H7 (cell line): ENCODE measurements at regions not wholly inside any gene's neighbourhood (a gene's known extent, or its start where the extent isn't known, plus 50 kb on each side); places are given as distances from the start of the nearest gene placed in this dataset.
"Not testable (repeated sequence)": the region's sequence is repeated elsewhere in the genome, so short reads cannot be mapped to it uniquely, and the experiment has no call there.

Experiments
- DNase-seq: peaks from one replicate; pipeline ENCODE4 v3.0.0; 2012
- H3K27me3 ChIP-seq: 2 replicates; pipeline ENCODE4 v1.6.0; 2011; ENCODE audit warnings: mild to moderate bottlenecking, low read length; ENCODE audit not compliant: control insufficient read depth, insufficient read depth
- H3K36me3 ChIP-seq: replicated peaks from 2 replicates; pipeline ENCODE4 v1.5.1; 2011; ENCODE audit warnings: low read length; ENCODE audit not compliant: control insufficient read depth, insufficient read depth
- H3K4me3 ChIP-seq: 2 replicates; pipeline ENCODE4 v1.5.1; 2011; ENCODE audit warnings: low read depth, mild to moderate bottlenecking, control low read depth, low read length, moderate library complexity; ENCODE audit not compliant: insufficient read depth

DNA sequence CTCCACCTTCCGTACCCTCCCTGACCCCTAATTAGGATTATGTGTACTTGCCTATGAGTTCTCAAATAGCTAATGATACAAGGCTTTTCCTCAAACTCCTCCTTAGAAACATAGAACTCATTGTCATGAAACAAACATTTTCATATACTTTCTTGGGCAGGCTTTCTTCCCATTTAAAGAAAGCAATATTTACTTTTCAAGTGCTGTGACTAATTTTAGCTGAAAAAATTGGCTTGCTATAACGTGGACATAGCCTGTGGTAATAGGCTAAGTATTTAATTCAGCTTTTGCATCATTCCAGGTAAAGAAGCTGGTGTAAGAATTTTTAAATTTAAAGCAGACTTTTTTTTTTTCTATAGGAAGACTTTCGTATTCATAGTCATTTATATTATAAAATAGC is 208.7 kb downstream of the SOX2 start:
- DNase-seq, result no peak
- Histone ChIP-seq H3K36me3 (no peaks in the 10 kb centered on the region), H3K27me3 (no peaks in the 10 kb centered on the region), H3K4me3 (no peak overlapping the region)

DNA sequence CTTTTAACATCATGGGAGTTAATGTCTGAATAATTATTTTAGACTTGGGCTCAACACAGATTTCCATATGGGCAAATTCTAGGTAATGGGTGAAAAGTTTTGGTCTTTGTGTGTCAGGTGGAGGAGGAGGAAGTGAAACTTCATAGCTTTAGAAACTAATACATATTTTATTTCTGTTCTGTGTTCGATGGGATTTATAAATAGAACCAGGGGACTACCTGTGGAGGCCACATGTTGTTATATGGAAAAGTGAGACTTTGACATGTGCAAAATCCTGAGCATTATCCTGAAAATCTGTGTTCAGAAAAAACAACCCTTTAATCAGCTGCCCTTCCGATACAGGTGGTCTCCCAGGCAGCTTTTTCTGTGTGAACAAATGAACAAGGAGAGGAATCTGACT is 209.5 kb downstream of the SOX2 start:
- Histone ChIP-seq H3K27me3 (no peaks in the 10 kb centered on the region), H3K36me3 (no peaks in the 10 kb centered on the region), H3K4me3 (no peak overlapping the region)
- DNase-seq, result no peak

DNA sequence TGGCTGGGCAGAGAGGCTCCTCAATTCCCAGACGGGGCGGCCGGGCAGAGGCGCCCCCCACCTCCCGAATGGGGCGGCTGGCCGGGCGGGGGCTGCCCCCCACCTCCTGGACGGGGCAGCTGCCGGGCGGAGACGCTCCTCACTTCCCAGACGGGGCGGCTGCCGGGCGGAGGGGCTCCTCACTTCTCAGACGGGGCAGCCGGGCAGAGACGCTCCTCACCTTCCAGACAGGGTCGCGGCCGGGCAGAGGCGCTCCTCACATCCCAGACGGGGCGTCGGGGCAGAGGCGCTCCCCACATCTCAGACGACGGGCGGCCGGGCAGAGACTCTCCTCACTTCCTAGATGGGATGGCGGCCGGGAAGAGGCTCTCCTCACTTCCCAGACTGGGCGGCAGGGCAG is 214.1 kb downstream of the SOX2 start:
- not testable (repeated sequence) for H3K4me3 ChIP-seq, H3K27me3 ChIP-seq, DNase-seq, H3K36me3 ChIP-seq

DNA sequence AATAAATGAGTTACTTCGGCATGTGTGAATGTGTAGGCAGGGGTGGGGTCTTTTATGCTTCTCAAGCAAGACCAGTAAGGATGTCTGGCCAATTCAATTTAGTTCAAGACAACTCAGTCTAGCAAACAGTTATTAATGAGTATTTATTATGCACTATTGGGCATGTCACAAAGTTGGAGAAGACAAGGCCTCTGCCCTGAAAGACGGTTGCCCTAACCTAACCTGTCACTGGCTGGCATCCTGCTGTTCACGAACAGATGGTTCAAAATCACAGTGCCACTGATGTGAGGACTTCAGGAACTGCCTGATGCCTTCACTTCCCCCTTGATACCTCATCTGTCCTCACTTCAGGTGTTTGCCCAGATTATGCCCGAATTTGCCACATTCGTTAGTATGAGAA is 217.8 kb downstream of the SOX2 start:
- DNase-seq, result no peak
- Histone ChIP-seq H3K4me3 (no peak overlapping the region), H3K27me3 (no peaks in the 10 kb centered on the region), H3K36me3 (no peaks in the 10 kb centered on the region)

DNA sequence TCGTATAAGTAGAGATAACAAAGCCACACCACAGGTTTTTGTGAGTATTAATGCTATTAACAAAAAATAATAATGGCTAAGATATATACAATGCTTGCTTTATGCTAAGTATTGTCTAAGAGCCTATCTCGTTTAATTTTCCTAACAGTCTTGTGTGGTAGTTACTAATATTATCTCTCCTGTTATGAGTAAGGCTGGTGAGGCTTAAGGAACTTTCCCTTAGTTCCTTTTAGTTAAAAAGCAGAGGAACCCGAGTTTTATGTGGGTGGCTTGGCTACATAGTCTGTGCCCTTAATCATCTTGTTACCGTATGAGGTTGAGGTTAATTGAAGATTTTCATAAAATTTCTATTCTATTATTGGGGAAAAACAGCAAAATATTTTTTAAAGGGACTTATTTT is 218.4 kb downstream of the SOX2 start:
- Histone ChIP-seq H3K4me3 (no peak overlapping the region), H3K27me3 (no peaks in the 10 kb centered on the region), H3K36me3 (no peaks in the 10 kb centered on the region)
- DNase-seq, result no peak

DNA sequence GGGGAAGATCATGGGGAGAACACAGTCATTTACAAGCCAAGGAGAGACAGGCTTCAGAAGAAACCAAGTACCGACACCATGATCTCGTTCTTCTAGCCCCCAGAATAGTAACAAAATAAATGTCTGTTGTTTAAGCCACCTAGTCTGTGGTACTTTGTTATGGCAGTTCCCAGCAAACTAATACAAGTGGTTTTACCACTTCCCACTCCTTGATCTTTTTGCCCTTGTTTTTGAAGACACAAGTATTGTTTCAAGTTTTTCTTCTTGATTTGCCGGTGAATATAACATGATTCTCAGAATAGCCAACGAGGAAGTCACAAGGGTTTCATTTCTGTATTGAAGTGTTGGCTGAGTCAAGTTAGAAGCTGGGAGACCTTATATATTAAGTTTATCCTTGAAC is 220.3 kb downstream of the SOX2 start:
- no peaks in the 10 kb centered on the region for H3K36me3 ChIP-seq
- no peak overlapping the region for H3K4me3 ChIP-seq
- no peaks in the 10 kb centered on the region for H3K27me3 ChIP-seq
- no peak for DNase-seq

DNA sequence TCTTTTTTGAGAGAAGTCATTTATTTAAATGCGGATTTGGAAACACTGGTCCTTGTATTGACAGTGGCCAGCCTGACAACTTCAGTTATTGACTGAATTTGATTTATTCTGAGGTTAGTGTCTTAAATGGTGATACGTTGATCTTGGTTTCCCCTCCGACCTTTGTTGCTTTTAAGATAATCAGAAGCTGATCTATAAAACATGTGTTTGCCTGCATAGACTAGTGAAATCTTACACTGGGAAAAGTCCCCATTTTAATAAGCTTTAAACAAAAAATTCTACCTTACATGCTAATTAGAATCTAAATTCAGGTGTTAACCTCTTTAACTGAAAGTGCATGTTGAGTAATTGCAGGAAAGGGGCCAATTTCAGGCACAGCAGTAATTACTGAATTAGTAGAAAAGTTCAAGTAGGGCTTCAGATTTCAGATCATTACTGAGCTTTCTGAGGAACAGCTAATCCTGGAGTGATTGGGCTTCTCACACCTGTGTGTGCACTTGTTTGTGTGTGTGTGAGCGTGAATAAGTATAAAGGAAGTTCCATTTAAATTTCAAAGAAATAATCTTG is 221.4 kb downstream of the SOX2 start:
- no peak overlapping the region for H3K4me3 ChIP-seq
- H3K36me3 ChIP-seq, result no peaks in the 10 kb centered on the region

DNA sequence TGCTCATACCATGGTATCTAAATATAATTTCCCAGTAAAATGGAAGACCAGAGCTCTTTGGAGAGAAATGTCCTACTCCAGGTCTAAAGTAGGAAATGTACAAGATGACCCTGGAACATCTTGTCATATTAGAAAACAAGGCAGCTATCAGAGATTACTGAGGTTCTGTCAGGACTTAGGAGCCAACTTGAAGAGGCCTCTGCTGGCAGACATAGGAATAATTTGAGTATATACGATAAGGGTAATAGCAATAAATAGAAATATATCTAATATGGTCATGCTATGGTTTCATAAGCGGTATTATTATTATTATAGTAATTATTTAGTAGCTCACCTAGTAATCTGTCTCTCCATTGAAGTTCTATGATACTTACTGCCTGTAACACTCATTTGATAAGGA is 224.2 kb downstream of the SOX2 start:
- Histone ChIP-seq H3K4me3 (no peak overlapping the region), H3K36me3 (no peaks in the 10 kb centered on the region), H3K27me3 (no peaks in the 10 kb centered on the region)
- DNase-seq, result no peak

More for the DNA sequence above, 221.4 kb downstream of the SOX2 start:
- DNase-seq, result no peak
- H3K27me3 ChIP-seq, result no peaks in the 10 kb centered on the region

DNA sequence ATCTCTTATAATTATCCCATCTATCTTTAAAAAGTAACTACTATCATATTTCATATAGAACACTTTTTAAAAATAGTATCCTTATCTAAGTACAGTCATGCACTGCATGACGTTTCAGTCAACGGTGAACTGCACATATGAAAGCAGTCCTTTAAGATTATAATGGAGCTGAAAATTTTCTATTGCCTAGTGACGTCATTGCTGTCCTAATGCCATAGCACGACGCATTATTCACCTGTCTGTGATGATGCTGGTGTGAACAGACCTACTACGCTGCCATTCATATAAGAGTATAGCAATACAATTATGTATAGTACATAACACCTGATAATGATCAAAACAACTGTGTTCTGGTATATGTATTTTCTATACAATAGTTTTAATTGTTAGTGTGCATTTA is 225.0 kb downstream of the SOX2 start:
- no peak overlapping the region for H3K4me3 ChIP-seq

DNA sequence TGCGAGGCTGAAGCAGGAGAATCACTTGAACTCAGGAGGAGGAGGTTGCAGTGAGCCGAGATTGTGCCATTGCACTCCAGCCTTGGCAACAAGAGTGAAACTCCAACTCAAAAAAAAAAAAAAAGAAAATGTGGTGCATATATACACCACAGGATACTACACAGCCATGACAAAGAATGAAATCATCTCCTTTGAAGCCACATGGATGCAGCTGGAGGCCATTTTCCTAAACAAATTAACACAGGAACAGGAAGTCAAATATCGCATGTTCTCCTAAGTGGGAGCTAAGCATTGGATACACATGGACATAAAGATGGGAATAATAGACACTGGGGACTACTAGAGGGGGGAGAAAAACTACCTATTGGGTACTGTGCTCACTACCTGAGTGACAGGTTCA is 226.9 kb downstream of the SOX2 start:
- not testable (repeated sequence) for H3K27me3 ChIP-seq, H3K36me3 ChIP-seq, H3K4me3 ChIP-seq, DNase-seq

More for the DNA sequence above, 225.0 kb downstream of the SOX2 start:
- no peaks in the 10 kb centered on the region for H3K27me3 ChIP-seq
- DNase-seq, result no peak
- no peaks in the 10 kb centered on the region for H3K36me3 ChIP-seq

DNA sequence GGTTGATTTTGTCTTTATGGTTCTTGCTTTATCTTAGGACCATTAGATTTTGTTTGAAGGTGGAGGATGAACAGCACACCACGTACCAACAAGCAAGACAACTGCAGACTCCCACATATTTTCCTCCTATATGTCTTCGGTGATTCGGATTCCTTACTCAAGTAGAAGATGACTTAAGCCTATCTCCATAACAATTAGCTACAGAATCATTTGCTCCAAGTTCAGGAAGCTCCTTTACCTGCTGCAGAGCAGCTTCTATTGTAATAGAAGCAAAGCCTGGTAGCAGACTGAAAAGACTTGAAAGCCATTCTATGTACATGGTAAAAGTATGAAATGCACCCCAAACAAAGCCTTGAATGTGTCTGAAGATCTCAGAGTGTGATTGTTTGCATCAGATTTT is 229.0 kb downstream of the SOX2 start:
- no peak for DNase-seq
- Histone ChIP-seq H3K36me3 (no peaks in the 10 kb centered on the region), H3K27me3 (no peaks in the 10 kb centered on the region), H3K4me3 (no peak overlapping the region)

DNA sequence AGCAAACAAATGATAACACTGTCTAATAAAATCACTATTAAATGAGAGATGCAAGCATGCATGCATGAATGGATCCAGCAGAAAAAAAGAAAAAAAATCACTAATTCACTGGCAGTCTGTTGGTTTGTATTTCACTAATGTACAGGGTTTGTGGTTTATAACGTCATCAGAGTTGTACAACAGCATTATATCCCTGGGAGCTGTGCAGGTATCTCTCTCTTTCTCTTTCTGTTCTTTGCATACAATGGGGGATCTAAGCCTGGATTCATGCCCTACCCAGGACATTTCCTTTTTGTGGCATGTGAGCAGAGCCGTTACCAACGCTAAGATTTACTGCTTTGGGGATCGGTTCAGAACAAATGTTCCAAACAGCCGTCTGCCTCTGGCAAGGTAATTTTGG is 229.5 kb downstream of the SOX2 start:
- no peak for DNase-seq
- H3K27me3 ChIP-seq, result no peaks in the 10 kb centered on the region
- no peak overlapping the region for H3K4me3 ChIP-seq
- H3K36me3 ChIP-seq, result no peaks in the 10 kb centered on the region

DNA sequence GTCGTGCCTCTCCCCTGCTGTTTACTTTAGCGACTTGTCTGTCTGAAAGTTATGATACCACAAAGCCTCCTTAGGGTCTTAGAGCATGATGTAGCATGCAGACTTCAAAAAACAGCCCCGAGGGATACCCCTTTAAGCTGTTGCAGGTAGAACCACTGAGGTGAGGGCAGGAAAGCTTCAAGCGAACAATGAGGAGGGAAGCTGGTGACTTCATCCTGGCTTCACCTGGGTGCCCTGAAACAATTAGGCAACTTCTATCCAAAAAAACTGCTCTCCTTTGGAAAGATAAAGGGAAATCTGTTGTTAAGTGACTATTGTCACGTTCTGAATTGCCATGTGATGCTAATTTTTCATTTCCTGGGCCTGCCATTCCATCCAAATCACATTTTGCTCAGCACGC is 231.6 kb downstream of the SOX2 start:
- Histone ChIP-seq H3K4me3 (no peak overlapping the region), H3K27me3 (no peaks in the 10 kb centered on the region), H3K36me3 (no peaks in the 10 kb centered on the region)
- no peak for DNase-seq

DNA sequence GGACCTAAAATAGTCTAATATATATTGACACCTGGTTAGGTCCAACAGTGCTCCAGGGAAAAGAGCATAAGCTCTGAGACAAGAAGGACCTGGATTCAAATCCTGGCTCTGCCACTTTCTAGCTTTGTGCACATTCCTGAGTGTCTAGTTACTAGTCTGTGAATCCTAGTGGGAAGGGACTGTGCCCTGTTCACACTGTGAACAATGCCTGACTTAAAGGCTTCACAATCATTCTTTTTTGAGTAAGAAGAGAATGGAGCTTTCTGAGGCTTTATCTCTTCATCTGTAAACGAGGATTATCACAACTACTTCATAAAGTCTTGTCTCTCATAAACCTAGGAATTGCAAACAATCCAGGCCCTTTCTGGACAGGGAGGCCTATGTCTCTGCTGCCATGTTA is 235.9 kb downstream of the SOX2 start:
- no peaks in the 10 kb centered on the region for H3K27me3 ChIP-seq
- H3K36me3 ChIP-seq, result no peaks in the 10 kb centered on the region
- DNase-seq, result no peak
- no peak overlapping the region for H3K4me3 ChIP-seq

DNA sequence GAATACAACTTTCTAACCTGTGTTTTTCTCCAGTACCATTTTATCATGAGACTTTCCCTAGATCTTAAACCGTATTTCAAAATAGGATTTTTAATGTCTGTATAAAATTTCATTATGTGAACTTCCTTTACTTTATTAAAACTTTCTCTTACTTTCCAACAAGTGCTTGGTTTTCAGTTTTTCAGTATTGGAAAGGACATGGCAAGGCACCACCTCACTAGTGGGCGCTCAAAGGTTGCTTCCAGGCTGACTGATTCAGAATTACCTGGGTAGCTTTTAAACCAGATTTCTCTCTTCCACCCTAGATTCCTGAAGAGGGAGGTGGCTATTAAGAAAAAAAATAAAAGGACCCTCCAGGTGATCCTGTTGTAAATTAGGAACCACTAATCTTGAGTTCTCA is 236.6 kb downstream of the SOX2 start:
- DNase-seq, result peak; percentile 63
- H3K4me3 ChIP-seq, result no peak overlapping the region
- no peaks in the 10 kb centered on the region for H3K36me3 ChIP-seq
- H3K27me3 ChIP-seq, result no peaks in the 10 kb centered on the region

DNA sequence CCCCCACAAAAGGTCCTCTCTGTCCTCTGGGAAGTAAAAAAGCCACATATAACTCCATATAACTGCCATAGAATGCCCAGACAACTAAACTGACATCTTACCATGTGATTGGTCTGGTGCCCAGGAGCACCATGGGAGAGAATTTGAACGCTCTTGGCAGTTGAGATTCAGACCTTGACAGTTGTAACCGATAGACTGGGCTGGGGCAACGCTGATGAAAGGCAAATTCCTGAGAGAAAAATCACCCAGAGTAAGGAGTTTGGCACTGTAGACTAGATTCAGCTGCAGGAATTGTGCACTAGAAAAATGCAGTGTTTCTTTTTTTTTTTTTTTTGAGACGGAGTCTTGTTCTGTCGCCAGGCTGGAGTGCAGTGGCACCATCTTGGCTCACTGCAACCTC is 240.5 kb downstream of the SOX2 start:
- Histone ChIP-seq H3K4me3 (no peak overlapping the region), H3K27me3 (no peaks in the 10 kb centered on the region), H3K36me3 (no peaks in the 10 kb centered on the region)
- no peak for DNase-seq
